NCI-H510A (cell line): ENCODE measurements at regions not wholly inside any gene's neighbourhood (a gene's known extent, or its start where the extent isn't known, plus 50 kb on each side); places are given as distances from the start of the nearest gene placed in this dataset.
"Not testable (repeated sequence)": the region's sequence is repeated elsewhere in the genome, so short reads cannot be mapped to it uniquely, and the experiment has no call there.

Experiments used
- DNase-seq: peaks from one replicate; lab custom pipeline; 2025; lab: John Stamatoyannopoulos, UW

GRCh38 chr5:85395526-85395925 is 1010.8 kb upstream of the EDIL3 start:
- DNase-seq, result no peak

GRCh38 chr5:85397451-85397850 is 1012.8 kb upstream of the EDIL3 start:
- no peak for DNase-seq

GRCh38 chr5:85428426-85428934 is 1043.8 kb upstream of the EDIL3 start:
- DNase-seq, result no peak

- DNase-seq, result not testable (repeated sequence)
Observed at GRCh38 chr5:85431726-85432125, 1047.0 kb upstream of the EDIL3 start.

GRCh38 chr5:85441156-85441555 is 1056.5 kb upstream of the EDIL3 start:
- DNase-seq, result no peak

- no peak for DNase-seq
Observed at GRCh38 chr5:85441853-85442252, 1057.2 kb upstream of the EDIL3 start.

GRCh38 chr5:85452322-85453025 is 1067.8 kb upstream of the EDIL3 start:
- no peak for DNase-seq

- no peak for DNase-seq
Observed at GRCh38 chr5:85453026-85453349, 1068.3 kb upstream of the EDIL3 start.

GRCh38 chr5:85458319-85458718 is 1073.6 kb upstream of the EDIL3 start:
- no peak for DNase-seq

- no peak for DNase-seq
Observed at GRCh38 chr5:85462957-85463356, 1078.3 kb upstream of the EDIL3 start.

GRCh38 chr5:85466423-85466822 is 1081.7 kb upstream of the EDIL3 start:
- no peak for DNase-seq

- no peak for DNase-seq
Observed at GRCh38 chr5:85472749-85473148, 1088.1 kb upstream of the EDIL3 start.

GRCh38 chr5:85475151-85475550 is 1090.5 kb upstream of the EDIL3 start:
- not testable (repeated sequence) for DNase-seq

GRCh38 chr5:85476617-85477016 is 1091.9 kb upstream of the EDIL3 start:
- DNase-seq, result no peak

GRCh38 chr5:85479849-85480248 is 1095.2 kb upstream of the EDIL3 start:
- no peak for DNase-seq

GRCh38 chr5:85484982-85485574 is 1100.4 kb upstream of the EDIL3 start:
- no peak for DNase-seq

GRCh38 chr5:85488295-85488694 is 1103.6 kb upstream of the EDIL3 start:
- DNase-seq, result no peak

GRCh38 chr5:85500869-85501268 is 1116.2 kb upstream of the EDIL3 start:
- no peak for DNase-seq

GRCh38 chr5:85512896-85513295 is 1104.8 kb upstream of the COX7C start:
- DNase-seq, result no peak

GRCh38 chr5:85515588-85515987 is 1102.2 kb upstream of the COX7C start:
- DNase-seq, result no peak

GRCh38 chr5:85517386-85517785 is 1100.4 kb upstream of the COX7C start:
- no peak for DNase-seq

GRCh38 chr5:85533341-85534047 is 1084.2 kb upstream of the COX7C start:
- no peak for DNase-seq

GRCh38 chr5:85538362-85538761 is 1079.4 kb upstream of the COX7C start:
- no peak for DNase-seq
